OCI-LY3 (cell line): ENCODE measurements at regions not wholly inside any gene's neighbourhood (a gene's known extent, or its start where the extent isn't known, plus 50 kb on each side); places are given as distances from the start of the nearest gene placed in this dataset.

Source experiments
- EZH2phosphoT487 ChIP-seq: fragments of 200-600 bp; shearing (Covaris generic); IDR thresholded peaks from 2 replicates; pipeline ENCODE4 v1.6.1; 2018; ENCODE audit warnings: antibody characterized with exemption, mixed run types, low read depth
- TF ChIP-seq, protein P1 (sequence below): fragments of 200-600, 300-600 bp; sonication (generic); IDR thresholded peaks from 2 replicates; pipeline ENCODE4 v1.5.1; 2014; ENCODE audit warnings: antibody characterized with exemption, low read length, low read depth

DNA sequence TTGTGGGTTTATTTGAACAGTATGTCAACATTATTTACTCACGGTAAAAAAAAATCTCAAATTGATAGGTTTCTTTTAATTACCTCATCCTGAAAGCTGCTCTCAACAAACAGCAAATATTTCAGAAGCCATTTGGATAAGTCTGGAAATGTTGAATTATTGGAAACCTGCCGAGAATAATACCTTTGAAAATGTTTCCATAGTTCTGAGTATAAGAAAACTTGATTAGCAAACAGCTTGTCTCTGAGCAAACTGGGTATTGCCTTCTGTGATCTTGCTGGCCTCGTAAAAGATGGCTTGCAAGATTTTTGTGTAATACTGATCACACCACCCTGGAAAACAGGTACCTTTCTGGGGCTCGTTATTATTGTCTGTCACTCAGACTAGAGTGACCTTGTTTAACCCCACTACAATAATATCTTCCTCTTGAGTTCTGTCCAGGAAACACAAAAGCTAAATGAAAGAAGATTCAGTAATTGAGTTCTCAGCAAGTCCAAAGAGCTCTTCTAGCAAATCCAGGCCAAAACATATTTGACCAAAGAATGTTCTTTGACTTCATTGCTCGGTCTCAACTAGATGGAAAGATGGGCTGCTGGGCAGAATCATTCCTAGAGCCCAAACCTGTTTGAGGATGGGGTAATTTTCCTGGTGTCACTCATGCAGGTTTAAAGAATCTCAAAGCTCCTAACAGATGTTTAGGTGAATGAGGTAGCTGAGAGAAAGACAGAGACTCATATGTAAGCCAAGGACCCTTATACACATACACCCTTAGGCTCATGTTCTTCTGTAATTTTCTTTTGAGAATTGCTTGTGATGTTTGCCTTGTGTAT lies 255.6 kb upstream of the JADE1 start:
- TF ChIP-seq, protein P1, sequence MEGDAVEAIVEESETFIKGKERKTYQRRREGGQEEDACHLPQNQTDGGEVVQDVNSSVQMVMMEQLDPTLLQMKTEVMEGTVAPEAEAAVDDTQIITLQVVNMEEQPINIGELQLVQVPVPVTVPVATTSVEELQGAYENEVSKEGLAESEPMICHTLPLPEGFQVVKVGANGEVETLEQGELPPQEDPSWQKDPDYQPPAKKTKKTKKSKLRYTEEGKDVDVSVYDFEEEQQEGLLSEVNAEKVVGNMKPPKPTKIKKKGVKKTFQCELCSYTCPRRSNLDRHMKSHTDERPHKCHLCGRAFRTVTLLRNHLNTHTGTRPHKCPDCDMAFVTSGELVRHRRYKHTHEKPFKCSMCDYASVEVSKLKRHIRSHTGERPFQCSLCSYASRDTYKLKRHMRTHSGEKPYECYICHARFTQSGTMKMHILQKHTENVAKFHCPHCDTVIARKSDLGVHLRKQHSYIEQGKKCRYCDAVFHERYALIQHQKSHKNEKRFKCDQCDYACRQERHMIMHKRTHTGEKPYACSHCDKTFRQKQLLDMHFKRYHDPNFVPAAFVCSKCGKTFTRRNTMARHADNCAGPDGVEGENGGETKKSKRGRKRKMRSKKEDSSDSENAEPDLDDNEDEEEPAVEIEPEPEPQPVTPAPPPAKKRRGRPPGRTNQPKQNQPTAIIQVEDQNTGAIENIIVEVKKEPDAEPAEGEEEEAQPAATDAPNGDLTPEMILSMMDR: no peak
- TF ChIP-seq EZH2phosphoT487: no peak
